PC-3 (cell line): ENCODE measurements at regions not wholly inside any gene's neighbourhood (a gene's known extent, or its start where the extent isn't known, plus 50 kb on each side); places are given as distances from the start of the nearest gene placed in this dataset.

ENCODE experiments used
- ATAC-seq: fragments of 200-7000 bp; cut with Tn5 transposase; 2 replicates; pipeline ENCODE4 v1.9.1; 2020; ENCODE audit warnings: mild to moderate bottlenecking, moderate library complexity
- BruUV-seq: library from RNA; stranded (reverse); fragments of 400-500 nt; replicated peaks from 2 replicates; lab custom pipeline; 2021; lab: Mats Ljungman, UMichigan
- CTCF ChIA-PET: fragments of 300-600 bp; sonication (Branson Sonifier 250); formaldehyde crosslinking; loops from one replicate; lab custom pipeline; 2022; ENCODE audit warnings: antibody characterized with exemption; lab: Charles Lee
- POLR2A ChIA-PET: fragments of 300-600 bp; sonication (Branson Sonifier 250); formaldehyde crosslinking; loops from one replicate; lab custom pipeline; 2022; ENCODE audit warnings: antibody characterized with exemption; ENCODE audit not compliant: unreplicated experiment; lab: Charles Lee
- DNase-seq: peaks from one replicate; pipeline ENCODE4 v3.0.0-alpha.2; 2015
- H2AFZ ChIP-seq: fragments of 300-600 bp; sonication (generic); 2 replicates; pipeline ENCODE4 v1.6.0; 2016; ENCODE audit warnings: antibody characterized with exemption, low read length
- H3F3A ChIP-seq: fragments of 300-600 bp; sonication (generic); one replicate; pipeline ENCODE4 v1.6.0; 2017; ENCODE audit warnings: antibody characterized with exemption, low read length, control low read depth, mild to moderate bottlenecking; ENCODE audit not compliant: unreplicated experiment
- H3K27ac ChIP-seq: fragments of 300-600 bp; sonication (generic); 2 replicates; pipeline ENCODE4 v1.5.1; 2016; ENCODE audit warnings: mild to moderate bottlenecking, low read length
- H3K27me3 ChIP-seq: fragments of 300-600 bp; sonication (generic); 2 replicates; pipeline ENCODE4 v1.6.1; 2016; ENCODE audit warnings: low read length, mixed read lengths
- H3K36me3 ChIP-seq: fragments of 300-600 bp; sonication (generic); 2 replicates; pipeline ENCODE4 v1.6.1; 2016; ENCODE audit warnings: low read depth, mixed run types, low read length, mixed read lengths
- H3K4me1 ChIP-seq: fragments of 300-600 bp; sonication (generic); 2 replicates; pipeline ENCODE4 v1.5.1; 2016; ENCODE audit warnings: low read length; ENCODE audit not compliant: insufficient read depth
- H3K4me2 ChIP-seq: fragments of 300-600 bp; sonication (generic); 2 replicates; pipeline ENCODE4 v1.6.0; 2016; ENCODE audit warnings: low read length
- H3K4me3 ChIP-seq: fragments of 300-600 bp; sonication (generic); 2 replicates; pipeline ENCODE4 v1.5.1; 2016; ENCODE audit warnings: mild to moderate bottlenecking, low read length, mixed read lengths
- H3K79me2 ChIP-seq: fragments of 300-600 bp; sonication (generic); 2 replicates; pipeline ENCODE4 v1.6.1; 2017; ENCODE audit warnings: low read length, mixed read lengths
- H3K9ac ChIP-seq: fragments of 300-600 bp; sonication (generic); 2 replicates; pipeline ENCODE4 v1.6.0; 2016; ENCODE audit warnings: mild to moderate bottlenecking, low read length
- H3K9me2 ChIP-seq: fragments of 300-600 bp; sonication (generic); replicated peaks from 2 replicates; pipeline ENCODE4 v1.6.1; 2016; ENCODE audit warnings: mixed run types, low read length, mixed read lengths
- H3K9me3 ChIP-seq: fragments of 300-600 bp; sonication (generic); 2 replicates; pipeline ENCODE4 v1.6.1; 2016; ENCODE audit warnings: low read length, mixed read lengths
- H4K20me1 ChIP-seq: fragments of 300-600 bp; sonication (generic); 2 replicates; pipeline ENCODE4 v1.6.1; 2016; ENCODE audit warnings: low read length, mixed read lengths
- CTCF ChIP-seq: fragments of 300-600 bp; sonication (generic); conservative IDR thresholded peaks from 2 replicates; pipeline ENCODE4 v1.5.1; 2017; ENCODE audit warnings: antibody characterized with exemption, low read depth, mild to moderate bottlenecking, low read length
- EZH2 ChIP-seq: fragments of 300-600 bp; sonication (generic); IDR thresholded peaks from one replicate; pipeline ENCODE4 v1.6.1; 2017; ENCODE audit warnings: antibody characterized with exemption, mild to moderate bottlenecking, low read length; ENCODE audit not compliant: unreplicated experiment
- EZH2phosphoT487 ChIP-seq: fragments of 300-600 bp; sonication (generic); IDR thresholded peaks from 2 replicates; pipeline ENCODE4 v1.6.1; 2018; ENCODE audit warnings: mild to moderate bottlenecking, antibody characterized with exemption, low read length, borderline replicate concordance
- intact Hi-C: fragments of 100-400 bp; cut with micrococcal nuclease; formaldehyde crosslinking; loops from 2 replicates; pipeline ENCODE4 v1.9.0; 2023

GRCh38 chr1:184300446-184300845 is 86.4 kb upstream of the C1orf21 start:
- Histone ChIP-seq H3K36me3 (no peaks in the 10 kb centered on the region), H3F3A (no peaks in the 10 kb centered on the region), H3K4me1 (0 out of 2 replicates have a peak, but pooled peaks cover 4% of the 10 kb centered on the region), H3K27ac (no peak overlapping the region), H3K9me2 (no peaks in the 10 kb centered on the region), H3K9me3 (no peaks in the 10 kb centered on the region), H3K27me3 (no peaks in the 10 kb centered on the region), H3K4me2 (no peak overlapping the region), H3K79me2 (no peaks in the 10 kb centered on the region), H4K20me1 (no peaks in the 10 kb centered on the region), H3K4me3 (no peak overlapping the region), H2AFZ (no peak overlapping the region), H3K9ac (no peak overlapping the region)
- ATAC-seq = peak; percentile 35; the same call in 1 of the 2 replicates
- DNase-seq = peak; percentile 12
- TF ChIP-seq EZH2 = no peak
- no peak for TF ChIP-seq EZH2phosphoT487
- intact Hi-C loops = no loop called here
- no TSS peak for BruUV-seq
- ChIA-PET CTCF (no interaction called here), POLR2A (no interaction called here)

- no TSS peak for BruUV-seq
- no peaks in the 10 kb centered on the region for H3K9me3 ChIP-seq
- intact Hi-C loops = no loop called here
- H2AFZ ChIP-seq = no peak overlapping the region
- H3F3A ChIP-seq = no peaks in the 10 kb centered on the region
- H3K4me2 ChIP-seq = no peak overlapping the region
- H3K4me1 ChIP-seq = 0 out of 2 replicates have a peak, but pooled peaks cover 4% of the 10 kb centered on the region
- H3K27me3 ChIP-seq = no peaks in the 10 kb centered on the region
- ChIA-PET CTCF (no interaction called here), POLR2A (no interaction called here)
- no peak for DNase-seq
- TF ChIP-seq EZH2phosphoT487 (no peak), CTCF (no peak), EZH2 (no peak)
- H3K9me2 ChIP-seq = no peaks in the 10 kb centered on the region
- no peak overlapping the region for H3K4me3 ChIP-seq
- H3K27ac ChIP-seq = no peak overlapping the region
- no peak overlapping the region for H3K9ac ChIP-seq
- no peaks in the 10 kb centered on the region for H3K79me2 ChIP-seq
- ATAC-seq = no peak
- no peaks in the 10 kb centered on the region for H3K36me3 ChIP-seq
- H4K20me1 ChIP-seq = no peaks in the 10 kb centered on the region
Observed at GRCh38 chr1:184301227-184301626, 85.6 kb upstream of the C1orf21 start.

GRCh38 chr1:184302346-184302745 is 84.5 kb upstream of the C1orf21 start:
- no peak for DNase-seq
- Histone ChIP-seq H3K36me3 (no peaks in the 10 kb centered on the region), H3K27ac (no peak overlapping the region), H3K79me2 (no peaks in the 10 kb centered on the region), H3K9ac (no peak overlapping the region), H3K9me3 (no peaks in the 10 kb centered on the region), H3K27me3 (no peaks in the 10 kb centered on the region), H3K4me1 (0 out of 2 replicates have a peak, but pooled peaks cover 4% of the 10 kb centered on the region), H3K9me2 (no peaks in the 10 kb centered on the region), H4K20me1 (no peaks in the 10 kb centered on the region), H3K4me3 (no peak overlapping the region), H3K4me2 (no peak overlapping the region), H2AFZ (no peak overlapping the region), H3F3A (no peaks in the 10 kb centered on the region)
- ChIA-PET CTCF (no interaction called here), POLR2A (no interaction called here)
- TF ChIP-seq EZH2 (no peak), CTCF (no peak), EZH2phosphoT487 (no peak)
- no peak for ATAC-seq
- no TSS peak for BruUV-seq
- intact Hi-C loops = no loop called here
